Neural cell (in vitro differentiated cells): ENCODE measurements at regions not wholly inside any gene's neighbourhood (a gene's known extent, or its start where the extent isn't known, plus 50 kb on each side); places are given as distances from the start of the nearest gene placed in this dataset.

ENCODE experiments used
- EP300 ChIP-seq: fragments of 450-650 bp; conservative IDR thresholded peaks from 2 replicates; pipeline ENCODE4 v1.6.1; 2014; ENCODE audit warnings: antibody characterized with exemption, mild to moderate bottlenecking, moderate library complexity; ENCODE audit not compliant: poor library complexity, severe bottlenecking
- EZH2 ChIP-seq: fragments of 200-600, 300-800 bp; shearing (Covaris generic), sonication (generic); IDR thresholded peaks from 2 replicates; pipeline ENCODE4 v1.6.1; 2014; ENCODE audit warnings: antibody characterized with exemption, low read length, borderline replicate concordance, mild to moderate bottlenecking; ENCODE audit not compliant: insufficient read depth, poor library complexity, severe bottlenecking
- POLR2AphosphoS5 ChIP-seq: IDR thresholded peaks from 2 replicates; pipeline ENCODE4 v1.6.1; 2012
- TF ChIP-seq, protein P1 (sequence below): fragments of 450-650 bp; IDR thresholded peaks from 2 replicates; pipeline ENCODE4 v1.5.1; 2014; ENCODE audit warnings: antibody characterized with exemption, mild to moderate bottlenecking, moderate library complexity; ENCODE audit not compliant: poor library complexity, severe bottlenecking

DNA sequence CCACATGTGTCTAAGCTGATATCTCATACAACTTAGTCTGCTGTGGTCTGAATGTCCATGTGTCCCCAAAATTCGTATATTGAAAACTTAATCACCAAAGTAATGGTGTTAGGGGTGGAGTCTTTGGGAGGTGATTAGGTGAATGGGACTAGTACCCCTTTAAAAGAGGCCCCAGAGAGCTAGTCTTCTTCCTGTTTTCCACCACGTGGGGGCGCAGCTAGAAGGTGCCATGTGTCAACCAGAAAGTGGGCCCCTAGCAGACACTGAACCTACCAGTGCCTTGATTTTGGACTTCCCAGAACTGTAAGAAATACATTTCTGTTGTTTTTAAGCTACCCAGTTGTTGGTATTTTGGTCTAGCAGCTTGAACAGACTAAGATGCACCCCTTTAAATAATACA, 86.6 kb downstream of the ASB1 start:
- TF ChIP-seq, protein P1, sequence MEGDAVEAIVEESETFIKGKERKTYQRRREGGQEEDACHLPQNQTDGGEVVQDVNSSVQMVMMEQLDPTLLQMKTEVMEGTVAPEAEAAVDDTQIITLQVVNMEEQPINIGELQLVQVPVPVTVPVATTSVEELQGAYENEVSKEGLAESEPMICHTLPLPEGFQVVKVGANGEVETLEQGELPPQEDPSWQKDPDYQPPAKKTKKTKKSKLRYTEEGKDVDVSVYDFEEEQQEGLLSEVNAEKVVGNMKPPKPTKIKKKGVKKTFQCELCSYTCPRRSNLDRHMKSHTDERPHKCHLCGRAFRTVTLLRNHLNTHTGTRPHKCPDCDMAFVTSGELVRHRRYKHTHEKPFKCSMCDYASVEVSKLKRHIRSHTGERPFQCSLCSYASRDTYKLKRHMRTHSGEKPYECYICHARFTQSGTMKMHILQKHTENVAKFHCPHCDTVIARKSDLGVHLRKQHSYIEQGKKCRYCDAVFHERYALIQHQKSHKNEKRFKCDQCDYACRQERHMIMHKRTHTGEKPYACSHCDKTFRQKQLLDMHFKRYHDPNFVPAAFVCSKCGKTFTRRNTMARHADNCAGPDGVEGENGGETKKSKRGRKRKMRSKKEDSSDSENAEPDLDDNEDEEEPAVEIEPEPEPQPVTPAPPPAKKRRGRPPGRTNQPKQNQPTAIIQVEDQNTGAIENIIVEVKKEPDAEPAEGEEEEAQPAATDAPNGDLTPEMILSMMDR, result no peak
- TF ChIP-seq POLR2AphosphoS5 (no peak), EP300 (no peak), EZH2 (no peak)
